IPS-18a (cell line): ENCODE measurements at regions not wholly inside any gene's neighbourhood (a gene's known extent, or its start where the extent isn't known, plus 50 kb on each side); places are given as distances from the start of the nearest gene placed in this dataset.
"Not testable (repeated sequence)": the region's sequence is repeated elsewhere in the genome, so short reads cannot be mapped to it uniquely, and the experiment has no call there.

Experiments
- H3K27ac ChIP-seq: one replicate; pipeline ENCODE4 v1.5.1; 2013; ENCODE audit warnings: low read length
- H3K27me3 ChIP-seq: one replicate; pipeline ENCODE4 v1.6.1; 2013; ENCODE audit warnings: mild to moderate bottlenecking, low read length; ENCODE audit not compliant: control insufficient read depth, insufficient read depth
- H3K36me3 ChIP-seq: one replicate; pipeline ENCODE4 v1.6.1; 2013; ENCODE audit warnings: low read depth, low read length; ENCODE audit not compliant: control insufficient read depth
- H3K4me1 ChIP-seq: one replicate; pipeline ENCODE4 v1.6.1; 2013; ENCODE audit warnings: low read depth, low read length; ENCODE audit not compliant: control insufficient read depth
- H3K4me3 ChIP-seq: one replicate; pipeline ENCODE4 v1.5.1; 2013; ENCODE audit warnings: low read length
- H3K9ac ChIP-seq: one replicate; pipeline ENCODE4 v1.6.1; 2013; ENCODE audit warnings: mild to moderate bottlenecking, low read length, moderate library complexity
- H3K9me3 ChIP-seq: one replicate; pipeline ENCODE4 v1.6.1; 2013; ENCODE audit warnings: low read depth, low read length; ENCODE audit not compliant: control insufficient read depth

- Histone ChIP-seq H3K9me3 (peaks cover 3% of the 10 kb centered on the region), H3K27ac (no peak overlapping the region), H3K4me3 (no peak overlapping the region), H3K9ac (no peak overlapping the region), H3K36me3 (no peaks in the 10 kb centered on the region), H3K4me1 (no peaks in the 10 kb centered on the region), H3K27me3 (no peaks in the 10 kb centered on the region)
These were observed 159.9 kb downstream of the UNC5CL start for GRCh38 chr6:40879169-40879568.

DNA sequence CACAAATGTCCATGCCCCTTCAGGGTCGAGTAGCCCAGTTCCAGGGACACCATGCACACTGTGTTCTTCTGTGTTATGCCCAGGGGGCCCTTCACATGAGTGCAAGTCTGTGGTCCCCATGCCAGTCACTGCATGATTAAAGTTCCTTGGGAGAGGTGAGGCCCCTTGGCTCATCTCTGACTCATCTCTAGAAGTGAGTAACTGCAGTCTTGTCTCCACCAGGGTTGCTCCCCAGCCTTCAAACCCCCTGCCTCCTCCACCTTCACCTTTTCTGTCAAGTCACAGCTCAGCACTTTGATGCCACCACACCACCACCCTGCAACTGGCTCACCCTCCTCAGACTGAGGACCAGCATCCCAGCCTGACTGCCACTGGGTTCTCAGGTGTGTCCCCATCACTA is 161.7 kb downstream of the UNC5CL start:
- Histone ChIP-seq H3K27ac (no peak overlapping the region), H3K4me1 (no peaks in the 10 kb centered on the region), H3K9ac (no peak overlapping the region), H3K9me3 (peaks cover 3% of the 10 kb centered on the region), H3K27me3 (no peaks in the 10 kb centered on the region), H3K36me3 (no peaks in the 10 kb centered on the region), H3K4me3 (no peak overlapping the region)

DNA sequence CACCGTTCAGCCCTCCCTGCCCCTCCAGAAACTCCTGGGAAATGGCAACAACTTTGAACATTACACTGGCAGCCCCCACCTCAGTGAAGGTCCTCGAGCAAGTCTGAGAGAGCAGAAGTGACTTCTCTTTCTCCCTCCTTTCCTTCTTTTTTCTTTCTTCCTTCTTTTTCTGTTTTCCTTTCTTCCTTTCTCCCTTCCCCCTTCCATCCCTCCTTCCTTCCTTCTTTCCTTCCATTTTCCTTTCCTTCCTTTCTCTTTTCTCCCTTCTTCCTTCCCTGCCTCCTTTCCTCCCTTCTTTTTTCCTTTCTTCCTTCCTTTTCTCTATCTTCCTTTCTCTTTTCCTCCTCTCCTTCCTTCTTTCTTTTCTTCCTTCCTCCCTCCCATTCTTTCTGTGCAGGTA is 162.7 kb downstream of the UNC5CL start:
- Histone ChIP-seq H3K27ac (no peak overlapping the region), H3K27me3 (no peaks in the 10 kb centered on the region), H3K9ac (no peak overlapping the region), H3K36me3 (no peaks in the 10 kb centered on the region), H3K4me1 (no peaks in the 10 kb centered on the region), H3K4me3 (no peak overlapping the region), H3K9me3 (peaks cover 3% of the 10 kb centered on the region)

DNA sequence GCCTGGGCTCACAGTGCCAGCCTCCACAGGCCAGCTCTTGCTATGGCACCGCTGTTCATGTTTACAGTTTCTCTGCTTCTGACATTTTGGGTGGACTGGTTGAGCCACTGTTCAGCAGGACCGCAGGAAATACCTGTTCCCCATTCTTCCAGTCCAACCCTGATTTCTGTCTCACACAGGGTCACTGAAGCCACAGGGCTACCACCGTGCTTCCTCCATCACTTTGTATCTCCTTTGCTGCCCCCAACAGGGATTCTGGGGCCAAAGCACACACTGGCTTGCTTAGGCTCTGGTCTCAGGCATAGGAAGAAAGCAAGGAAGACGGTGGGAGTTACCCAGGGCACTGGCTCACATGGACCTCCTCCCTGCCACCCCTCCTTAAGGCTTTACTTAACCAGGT is 164.5 kb downstream of the UNC5CL start:
- H3K36me3 ChIP-seq: no peaks in the 10 kb centered on the region
- H3K9me3 ChIP-seq: peaks cover 3% of the 10 kb centered on the region
- no peaks in the 10 kb centered on the region for H3K4me1 ChIP-seq

GRCh38 chr6:40871424-40871823 is 167.6 kb downstream of the UNC5CL start:
- no peaks in the 10 kb centered on the region for H3K27me3 ChIP-seq
- H3K4me1 ChIP-seq: peaks cover 9% of the 10 kb centered on the region
- H3K27ac ChIP-seq: no peak overlapping the region
- no peaks in the 10 kb centered on the region for H3K36me3 ChIP-seq
- no peak overlapping the region for H3K9ac ChIP-seq
- no peak overlapping the region for H3K4me3 ChIP-seq
- H3K9me3 ChIP-seq: no peaks in the 10 kb centered on the region

More for the DNA sequence above, 164.5 kb downstream of the UNC5CL start:
- Histone ChIP-seq H3K27ac (no peak overlapping the region), H3K9ac (no peak overlapping the region), H3K27me3 (no peaks in the 10 kb centered on the region), H3K4me3 (no peak overlapping the region)

DNA sequence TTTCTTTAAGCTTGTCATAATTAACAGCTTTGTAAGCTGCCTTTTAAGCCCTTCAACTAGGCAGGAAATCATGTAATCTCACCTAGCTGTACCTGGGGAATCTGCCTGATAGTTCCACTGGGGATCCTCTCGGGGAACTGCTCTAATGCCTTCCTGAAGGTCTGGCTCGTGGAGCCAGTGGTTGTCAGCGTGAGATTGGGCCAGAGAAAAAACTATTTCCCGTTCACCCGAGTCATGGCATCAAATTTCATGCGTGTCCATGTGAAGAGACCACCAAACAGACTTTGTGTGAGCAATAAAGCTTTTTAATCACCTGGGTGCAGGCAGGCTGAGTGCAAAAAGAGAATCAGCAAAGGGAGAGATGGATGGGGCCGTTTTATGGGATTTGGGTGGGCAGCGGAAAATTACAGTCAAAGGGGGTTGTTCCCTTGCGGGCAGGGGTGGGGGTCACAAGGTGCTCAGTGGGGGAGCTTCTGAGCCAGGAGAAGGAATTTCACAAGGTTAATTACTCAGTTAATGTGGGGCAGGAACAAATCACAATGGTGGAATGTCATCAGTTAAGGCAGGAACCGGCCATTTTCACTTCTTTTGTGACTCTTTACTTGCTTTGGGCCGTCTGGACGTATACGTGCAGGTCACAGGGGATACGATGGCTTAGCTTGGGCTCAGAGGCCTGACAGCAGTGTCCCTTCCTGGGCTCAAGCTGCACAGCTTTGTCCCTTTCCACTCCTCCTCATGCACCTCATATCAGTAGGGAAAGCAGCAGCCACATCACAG is 170.7 kb downstream of the UNC5CL start:
- H3K36me3 ChIP-seq, H3K4me3 ChIP-seq, H3K9ac ChIP-seq, H3K4me1 ChIP-seq, H3K27me3 ChIP-seq, H3K27ac ChIP-seq, H3K9me3 ChIP-seq: not testable (repeated sequence)

GRCh38 chr6:40867527-40867926 is 171.5 kb downstream of the UNC5CL start:
- H3K9ac ChIP-seq, H3K36me3 ChIP-seq, H3K27me3 ChIP-seq, H3K4me1 ChIP-seq, H3K4me3 ChIP-seq, H3K27ac ChIP-seq, H3K9me3 ChIP-seq: not testable (repeated sequence)

DNA sequence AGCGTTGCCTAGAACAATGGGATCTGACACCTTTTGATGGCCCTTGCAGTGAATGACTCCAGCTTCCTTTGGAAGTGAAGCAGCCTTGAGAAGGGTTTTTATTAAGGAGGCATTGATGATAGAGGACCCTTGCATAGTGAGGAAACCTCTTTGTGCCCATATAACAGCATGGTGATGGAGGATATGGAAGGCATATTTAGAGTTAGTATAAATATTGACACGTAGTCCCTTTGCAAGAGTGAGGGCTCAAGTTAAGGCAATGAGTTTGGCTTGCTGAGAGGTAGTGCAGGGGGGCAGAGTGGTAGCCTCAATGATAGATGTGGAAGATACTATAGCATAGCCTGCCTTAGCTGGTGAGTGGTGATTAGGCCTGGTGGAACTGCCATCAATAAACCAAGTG is 173.8 kb downstream of the UNC5CL start:
- H3K27me3 ChIP-seq, H3K4me1 ChIP-seq, H3K9me3 ChIP-seq, H3K9ac ChIP-seq, H3K27ac ChIP-seq, H3K4me3 ChIP-seq, H3K36me3 ChIP-seq: not testable (repeated sequence)

DNA sequence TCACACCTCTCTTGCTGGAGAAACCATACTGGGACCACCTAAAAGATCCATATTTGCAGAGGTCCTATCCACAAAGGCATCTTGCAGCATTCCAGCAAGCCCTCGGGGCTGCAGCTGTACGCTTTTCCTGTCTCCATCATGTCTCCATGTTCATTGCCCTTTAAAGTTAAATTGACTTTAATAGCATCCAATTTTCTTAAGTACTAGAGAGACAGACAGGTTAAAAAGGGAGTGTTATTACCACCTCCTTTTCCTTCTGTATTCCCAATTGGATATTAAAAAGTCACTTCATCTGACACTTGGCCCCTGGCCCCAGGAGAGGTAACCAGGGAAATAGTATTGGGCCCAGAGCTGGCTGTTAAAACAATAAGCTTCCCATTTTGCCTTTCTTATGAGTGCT is 178.6 kb downstream of the UNC5CL start:
- Histone ChIP-seq H3K27ac (no peak overlapping the region), H3K4me3 (no peak overlapping the region), H3K9me3 (no peaks in the 10 kb centered on the region), H3K9ac (no peak overlapping the region), H3K36me3 (no peaks in the 10 kb centered on the region), H3K27me3 (no peaks in the 10 kb centered on the region), H3K4me1 (no peaks in the 10 kb centered on the region)

- Histone ChIP-seq H3K36me3 (no peaks in the 10 kb centered on the region), H3K27ac (no peak overlapping the region), H3K27me3 (no peaks in the 10 kb centered on the region), H3K4me1 (no peaks in the 10 kb centered on the region), H3K9me3 (no peaks in the 10 kb centered on the region), H3K4me3 (no peak overlapping the region), H3K9ac (no peak overlapping the region)
These were observed 182.8 kb downstream of the UNC5CL start for GRCh38 chr6:40856271-40856670.

DNA sequence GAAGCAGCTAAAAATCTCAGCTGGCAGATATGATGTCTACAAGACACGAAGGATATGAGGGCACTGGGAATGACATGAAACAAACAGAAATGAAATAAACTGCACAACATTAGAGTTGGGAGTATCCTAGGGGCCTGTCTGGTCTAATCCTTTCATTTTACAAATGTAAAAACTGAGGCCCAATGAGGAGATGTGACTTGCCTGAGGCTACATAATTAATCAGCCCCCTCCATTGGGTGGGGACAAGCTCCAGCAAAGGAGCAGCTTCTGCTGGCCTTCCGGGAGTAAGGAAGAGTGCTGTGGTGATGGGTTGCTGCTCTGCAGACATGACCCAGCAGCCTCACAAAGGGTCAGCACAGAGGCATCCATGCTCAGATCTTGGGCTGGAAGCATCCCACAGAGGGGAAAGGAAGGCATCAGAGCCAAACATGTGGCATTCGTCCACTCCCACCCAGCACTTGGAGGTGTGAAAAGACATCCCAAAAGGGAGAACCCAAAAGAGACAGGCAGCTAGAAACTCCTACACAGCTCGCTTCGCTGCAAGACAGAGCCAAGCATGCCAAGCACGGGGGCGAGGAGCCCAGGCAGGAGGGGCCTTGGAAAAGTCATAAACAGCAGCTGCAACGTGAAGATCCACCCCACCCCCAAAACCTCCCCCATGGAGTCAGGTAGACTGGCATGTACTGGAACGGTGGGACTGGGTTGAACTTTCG is 183.7 kb downstream of the UNC5CL start:
- no peaks in the 10 kb centered on the region for H3K27me3 ChIP-seq
- no peak overlapping the region for H3K9ac ChIP-seq
- H3K4me1 ChIP-seq: no peaks in the 10 kb centered on the region
- H3K4me3 ChIP-seq: no peak overlapping the region
- no peak overlapping the region for H3K27ac ChIP-seq
- H3K9me3 ChIP-seq: no peaks in the 10 kb centered on the region
- no peaks in the 10 kb centered on the region for H3K36me3 ChIP-seq

GRCh38 chr6:40854592-40854991 is 184.4 kb downstream of the UNC5CL start:
- H3K9ac ChIP-seq: no peak overlapping the region
- H3K27me3 ChIP-seq: no peaks in the 10 kb centered on the region
- no peak overlapping the region for H3K4me3 ChIP-seq
- no peak overlapping the region for H3K27ac ChIP-seq
- H3K9me3 ChIP-seq: no peaks in the 10 kb centered on the region
- no peaks in the 10 kb centered on the region for H3K4me1 ChIP-seq
- no peaks in the 10 kb centered on the region for H3K36me3 ChIP-seq
